GM19372 (cell line): ENCODE measurements at regions not wholly inside any gene's neighbourhood (a gene's known extent, or its start where the extent isn't known, plus 50 kb on each side); places are given as distances from the start of the nearest gene placed in this dataset.

Experiments used
- ATAC-seq: cut with Tn5 transposase; IDR thresholded peaks from one replicate; pipeline ENCODE4 v1.9.1; 2021; ENCODE audit warnings: mild to moderate bottlenecking, low read depth, moderate library complexity; ENCODE audit not compliant: unreplicated experiment

DNA sequence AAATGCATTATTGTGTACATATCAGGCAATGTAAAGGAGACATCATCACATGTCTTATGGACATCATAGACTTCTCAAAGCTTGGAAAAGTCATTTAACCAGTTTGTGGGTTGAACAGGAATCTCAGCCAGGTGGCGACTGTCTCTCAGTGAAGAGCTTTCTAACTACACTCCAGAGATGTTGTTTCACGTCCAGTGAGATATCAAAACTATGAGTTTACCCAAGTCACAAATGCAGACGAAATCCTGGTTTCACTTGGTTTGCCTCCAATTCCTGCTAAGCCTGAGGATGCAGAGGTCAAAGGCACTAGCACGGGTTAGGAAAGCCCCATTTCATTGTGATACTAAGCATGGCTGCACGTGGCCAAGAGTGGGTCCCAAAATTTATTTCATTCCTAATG lies 384.5 kb upstream of the MEIS1 start:
- ATAC-seq, result no peak

DNA sequence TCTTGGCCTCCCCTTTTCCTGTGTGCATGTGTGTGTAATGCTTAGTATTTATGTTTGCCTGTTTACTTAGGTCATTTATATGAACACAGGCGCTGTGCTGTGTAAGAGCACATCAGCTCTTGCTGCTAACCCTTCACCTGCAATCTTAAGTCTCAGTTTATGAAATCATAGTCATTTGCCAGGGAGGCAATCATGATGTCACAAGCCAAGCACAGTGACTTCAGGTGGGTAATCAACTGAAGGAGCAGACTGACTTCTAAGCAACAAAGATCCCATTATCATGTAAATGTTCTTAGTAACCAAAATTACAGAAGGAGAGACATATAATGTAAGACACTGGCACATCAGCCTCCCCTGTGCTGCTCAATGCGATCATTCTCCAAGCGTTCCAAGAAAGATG lies 386.3 kb upstream of the MEIS1 start:
- no peak for ATAC-seq

DNA sequence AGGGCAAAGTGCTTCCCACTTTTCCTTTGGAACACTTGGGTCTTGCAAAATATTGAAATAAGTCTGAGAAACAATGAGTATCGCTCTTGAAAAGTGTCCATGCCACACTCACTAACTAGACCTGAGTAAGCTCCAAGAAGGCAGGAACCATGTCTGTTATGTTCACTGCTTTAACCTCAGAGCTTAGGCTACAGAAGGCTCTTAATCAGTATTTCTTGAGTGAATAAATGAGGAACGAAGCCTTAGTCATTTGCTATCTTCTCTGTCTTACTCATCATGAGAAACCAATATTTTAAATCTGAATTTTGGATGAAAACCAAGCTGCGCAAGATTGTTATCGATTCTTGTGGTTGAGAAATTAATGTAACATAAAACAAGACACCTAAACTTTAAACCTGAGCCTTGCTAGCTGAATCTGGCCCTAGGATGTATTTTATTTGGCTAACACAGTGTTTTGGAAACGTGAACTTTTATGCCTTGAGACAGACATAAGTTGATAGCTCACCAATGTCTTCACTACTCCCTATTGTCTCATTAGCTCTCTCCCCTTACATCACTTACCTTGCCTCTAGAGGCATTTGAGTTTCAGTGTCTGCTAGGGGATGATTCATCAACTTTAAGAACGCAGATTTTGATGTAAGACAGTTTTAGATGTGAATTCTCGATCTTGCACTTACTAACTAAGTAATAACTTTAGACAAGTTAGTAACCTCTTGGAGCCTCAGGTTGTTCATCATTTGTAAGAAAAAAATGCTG lies 392.8 kb upstream of the MEIS1 start:
- no peak for ATAC-seq

DNA sequence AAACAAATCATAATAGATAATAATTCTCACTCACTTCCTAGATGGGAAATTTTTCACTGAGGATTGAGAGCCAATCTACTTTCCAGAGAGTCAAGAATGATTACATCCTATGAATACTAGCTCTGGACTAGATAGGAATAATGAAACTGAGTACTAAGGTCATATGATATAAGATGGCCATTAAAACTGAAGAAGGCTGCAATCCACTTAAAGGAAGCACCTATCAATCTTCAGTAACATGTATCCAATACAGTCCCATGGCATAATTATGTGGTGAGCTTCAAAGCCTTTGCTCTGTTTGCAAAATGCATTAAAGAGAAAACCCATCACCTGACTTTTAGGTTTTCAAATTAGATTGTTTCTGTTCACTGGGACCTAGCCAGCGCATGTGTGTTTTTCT lies 398.0 kb upstream of the MEIS1 start:
- no peak for ATAC-seq

DNA sequence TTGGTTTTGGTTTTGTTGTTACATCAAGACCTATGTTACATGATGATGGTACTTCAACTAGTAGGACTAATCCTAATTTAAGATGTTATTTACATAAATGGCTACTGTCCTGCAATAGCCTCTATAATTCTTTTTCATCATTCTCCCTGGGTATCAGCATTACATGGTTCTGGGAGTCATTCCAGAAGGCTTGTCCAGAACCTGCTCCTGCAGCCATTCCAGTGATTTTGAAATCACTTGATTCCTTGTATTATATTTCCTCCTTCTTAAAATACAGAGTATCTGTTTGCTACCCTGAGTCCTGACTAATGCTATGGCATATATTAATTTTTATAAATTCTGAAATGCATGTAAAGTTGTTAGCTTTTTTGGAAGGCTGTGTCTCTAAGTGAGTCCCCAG lies 400.5 kb upstream of the MEIS1 start:
- ATAC-seq, result no peak

DNA sequence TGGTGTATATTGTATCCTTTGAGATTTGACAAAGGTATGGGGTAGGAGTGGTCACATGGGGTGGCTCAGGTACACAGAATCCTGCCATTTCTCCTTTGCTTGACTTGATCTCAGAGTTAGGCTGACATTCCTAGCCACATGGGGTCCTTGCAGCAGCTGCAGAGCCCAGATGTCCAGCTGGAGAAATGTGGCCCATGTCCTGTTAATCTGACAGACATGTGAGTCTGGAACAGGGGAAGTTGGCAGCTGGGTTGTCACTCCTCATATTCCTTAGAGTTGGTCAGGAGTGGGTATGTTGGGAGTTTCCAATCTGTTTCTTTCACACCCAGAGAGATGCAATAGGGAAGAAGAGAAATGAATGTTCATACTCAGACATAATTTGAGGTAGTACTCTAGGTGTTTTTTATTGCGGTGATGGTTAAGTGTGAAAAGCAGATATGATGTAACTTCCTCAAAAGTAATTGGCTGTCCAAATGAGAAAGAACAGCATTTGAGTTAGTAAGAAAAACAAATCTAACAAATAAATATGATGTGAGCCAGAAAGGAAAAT lies 402.6 kb upstream of the MEIS1 start:
- no peak for ATAC-seq

DNA sequence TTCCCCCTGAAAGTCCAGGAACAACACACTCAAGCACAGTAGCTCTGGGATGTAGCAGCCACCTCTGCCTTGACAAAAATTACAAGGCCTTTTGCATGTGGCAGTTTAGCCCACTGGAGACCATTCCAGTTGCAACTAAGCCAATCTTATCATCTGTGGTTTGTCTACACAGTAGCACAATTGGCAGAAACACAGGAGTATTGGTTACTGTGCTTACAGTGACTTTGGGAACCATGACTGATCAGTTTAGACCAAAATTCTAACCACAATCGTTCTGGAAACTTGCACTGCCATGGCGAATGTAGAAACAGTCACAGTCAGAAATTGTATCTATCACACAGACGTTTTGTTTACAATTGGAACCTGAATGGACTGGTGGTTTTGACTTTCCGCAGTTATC lies 403.7 kb upstream of the MEIS1 start:
- no peak for ATAC-seq

DNA sequence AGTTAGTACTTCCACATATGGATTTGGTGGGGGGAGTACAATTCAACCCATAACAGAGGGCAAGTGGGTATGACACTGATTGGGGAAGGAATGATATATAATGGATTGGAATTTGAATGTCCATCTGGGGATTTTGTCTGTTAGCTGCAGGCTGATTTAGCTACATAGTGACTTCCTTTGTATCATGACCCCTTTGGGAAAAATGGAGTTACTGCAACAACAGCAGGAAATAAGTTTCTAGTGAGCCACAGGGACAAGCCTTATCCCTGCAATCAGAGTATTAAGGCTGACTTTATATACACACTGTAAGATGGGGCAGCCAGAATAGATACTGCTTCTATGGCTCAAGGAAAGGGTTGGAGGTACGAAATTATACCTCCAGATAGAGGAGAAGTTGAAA lies 404.4 kb upstream of the MEIS1 start:
- no peak for ATAC-seq

DNA sequence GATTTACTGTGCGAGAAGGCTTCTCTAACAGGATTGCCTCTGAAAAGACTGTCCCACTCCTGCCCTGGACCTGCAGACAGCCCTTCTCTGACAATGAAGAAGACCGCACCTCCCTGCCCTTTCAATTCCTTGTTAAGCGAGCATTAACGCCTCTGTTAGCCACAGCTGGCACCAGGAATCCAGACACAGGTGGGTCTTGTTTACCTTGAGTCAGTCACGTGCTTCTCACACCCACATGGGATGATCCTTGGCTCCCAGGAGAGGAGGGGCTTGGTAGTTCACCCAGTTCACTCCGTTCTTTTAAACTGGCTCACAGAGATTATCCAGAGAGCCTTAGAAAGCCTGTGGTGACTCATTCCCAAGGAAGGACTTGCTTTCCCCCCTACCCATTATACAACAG lies 410.5 kb upstream of the MEIS1 start:
- no peak for ATAC-seq

DNA sequence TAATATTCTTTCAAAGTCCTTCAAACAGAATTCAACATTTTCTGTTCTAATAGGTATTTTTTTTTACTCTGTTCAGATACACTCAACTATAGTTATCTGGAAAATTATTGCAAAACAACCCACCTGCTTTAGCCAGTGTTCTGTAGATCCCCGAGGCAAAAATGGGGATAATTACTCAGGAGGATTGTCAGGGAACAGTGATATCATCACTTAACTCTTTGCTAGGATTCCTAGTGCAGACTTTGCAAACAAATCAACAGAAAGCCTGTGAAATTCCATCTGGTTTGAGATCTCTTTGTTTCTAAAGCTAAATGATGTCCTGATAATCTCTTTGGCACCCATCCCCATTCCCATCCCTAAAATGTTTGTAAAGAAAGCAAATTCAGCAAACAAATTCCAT lies 413.6 kb upstream of the MEIS1 start:
- ATAC-seq, result no peak

DNA sequence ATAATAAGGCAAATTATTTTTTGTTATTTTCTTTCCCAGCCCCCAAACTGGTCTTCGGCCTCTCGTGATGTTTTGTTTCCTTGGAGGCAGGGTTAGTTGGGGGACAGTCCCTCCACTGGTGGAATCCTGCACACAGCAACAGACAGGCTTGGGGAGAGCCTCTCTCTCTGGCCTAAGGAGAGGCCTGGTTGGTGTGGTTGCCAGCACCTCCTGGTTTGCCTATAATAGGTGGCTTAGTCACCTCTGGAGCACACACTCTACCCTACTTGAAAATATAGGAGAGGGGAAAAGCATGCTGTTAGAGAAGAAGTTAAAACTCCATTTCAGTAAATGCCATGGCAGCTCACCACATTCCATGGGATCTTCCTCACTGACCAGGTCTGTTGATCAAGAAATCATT lies 417.2 kb upstream of the MEIS1 start:
- ATAC-seq, result no peak

DNA sequence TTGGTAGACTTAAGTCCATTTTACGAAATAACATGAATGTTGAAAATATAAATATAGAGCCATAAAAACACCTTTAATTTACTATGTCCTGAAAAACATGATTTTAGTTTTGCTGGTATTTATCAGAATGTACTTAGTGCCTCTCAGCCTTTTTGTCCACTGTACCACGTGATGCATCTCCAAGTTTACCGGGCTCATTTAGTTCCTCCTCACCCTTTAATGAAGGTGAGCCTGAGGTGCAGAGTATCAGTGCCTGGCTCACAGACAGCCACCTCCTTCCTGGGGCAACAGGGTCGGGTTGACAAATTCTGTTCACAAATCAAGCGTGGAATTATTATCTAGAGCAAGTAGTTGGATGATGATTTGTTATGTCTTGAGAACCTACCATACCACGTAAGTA lies 420.5 kb upstream of the MEIS1 start:
- no peak for ATAC-seq

DNA sequence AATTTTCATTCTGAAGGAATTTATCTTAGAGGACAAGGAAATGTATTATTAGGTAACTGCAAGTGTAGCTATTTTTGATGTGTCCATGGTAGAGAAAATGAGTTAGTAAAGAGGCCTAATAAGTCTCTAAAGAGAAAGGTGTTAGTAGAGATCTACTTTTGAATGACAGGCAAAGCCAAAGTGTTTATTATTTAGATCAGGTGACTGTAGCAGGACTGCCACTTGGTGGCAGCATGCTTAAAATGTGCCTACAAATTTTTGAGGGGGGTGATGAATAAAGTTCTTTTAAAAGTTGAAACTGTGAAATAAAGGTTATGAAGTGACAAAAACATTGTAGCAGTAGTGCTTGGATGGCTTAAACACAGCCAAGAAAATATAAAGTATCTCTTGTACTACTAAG lies 421.5 kb upstream of the MEIS1 start:
- no peak for ATAC-seq

DNA sequence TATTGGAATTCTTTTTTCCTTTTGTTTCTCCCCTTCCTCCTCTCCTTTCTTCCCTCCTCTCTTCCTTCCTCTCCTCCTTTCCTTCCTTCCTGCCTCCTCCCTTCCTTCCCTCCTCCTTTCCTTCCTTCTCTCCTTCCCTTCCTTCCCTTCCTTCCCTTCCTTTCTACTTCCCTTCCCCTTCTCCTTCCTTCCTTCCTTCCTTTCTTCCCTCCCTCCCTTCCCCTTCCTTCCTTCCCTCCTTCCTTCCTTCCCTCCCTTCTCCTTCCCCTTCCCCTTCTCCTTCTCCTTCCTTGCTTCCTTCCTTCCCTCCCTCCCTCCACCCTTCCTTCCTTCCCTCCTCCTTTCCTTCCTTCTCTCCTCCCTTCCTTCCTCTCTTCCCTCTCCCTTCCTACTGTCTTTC lies 431.0 kb upstream of the MEIS1 start:
- ATAC-seq, result no peak

DNA sequence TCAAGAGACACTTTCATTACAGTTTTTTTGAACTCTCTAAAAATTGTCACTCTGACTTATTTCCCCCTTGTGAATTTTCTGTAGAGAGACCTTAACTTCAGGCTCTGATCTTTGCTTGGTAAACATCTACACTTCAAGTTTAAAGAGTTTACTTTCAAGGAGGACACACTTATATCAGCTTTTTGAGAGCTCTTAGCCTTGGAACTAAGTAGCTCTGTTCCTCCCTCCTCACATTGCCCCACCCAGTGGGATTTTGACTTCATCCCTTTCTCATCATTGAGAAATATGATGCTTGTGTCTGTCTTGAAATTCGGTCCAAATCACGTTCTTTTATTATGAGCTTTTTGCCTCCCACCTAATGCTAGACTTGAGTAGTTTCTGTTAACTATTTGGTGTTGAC lies 433.4 kb upstream of the MEIS1 start:
- ATAC-seq, result no peak

DNA sequence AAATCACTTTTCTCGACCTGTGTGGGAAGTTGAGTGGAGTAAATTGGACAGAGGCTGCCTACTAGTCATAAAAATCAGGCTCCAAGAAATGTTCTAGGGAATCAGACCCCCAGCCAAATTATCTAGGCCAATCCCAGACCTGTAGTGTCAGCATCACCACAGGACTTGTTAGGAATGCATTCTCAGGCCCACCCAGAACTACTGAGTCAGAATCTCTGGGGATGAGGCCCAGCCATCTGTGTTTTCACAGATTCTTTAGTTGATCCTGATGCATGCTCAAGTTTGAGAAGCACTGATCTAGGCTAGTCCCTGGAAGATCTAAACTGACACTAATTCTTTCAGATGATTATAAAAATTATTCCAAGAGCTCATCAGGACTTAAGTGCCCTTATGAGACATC lies 434.0 kb upstream of the MEIS1 start:
- ATAC-seq, result no peak

DNA sequence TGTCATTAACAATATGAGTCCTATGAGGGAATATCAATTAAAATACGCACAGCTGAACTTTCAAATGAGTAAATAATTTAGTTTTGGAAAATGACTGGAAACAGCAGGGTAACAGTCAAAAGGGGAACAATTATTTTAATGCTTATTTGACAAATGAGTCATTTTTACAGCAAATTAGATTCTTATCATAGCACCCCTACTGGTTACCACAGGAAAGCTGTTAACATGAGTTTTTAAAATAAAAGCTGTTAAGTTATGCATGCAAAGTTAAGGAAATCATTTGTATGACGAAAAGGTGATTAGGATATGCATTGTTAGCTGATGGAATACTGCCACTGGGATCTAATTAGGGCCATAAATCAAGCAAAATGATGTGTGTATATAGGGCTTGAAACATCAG lies 435.1 kb upstream of the MEIS1 start:
- ATAC-seq, result no peak

DNA sequence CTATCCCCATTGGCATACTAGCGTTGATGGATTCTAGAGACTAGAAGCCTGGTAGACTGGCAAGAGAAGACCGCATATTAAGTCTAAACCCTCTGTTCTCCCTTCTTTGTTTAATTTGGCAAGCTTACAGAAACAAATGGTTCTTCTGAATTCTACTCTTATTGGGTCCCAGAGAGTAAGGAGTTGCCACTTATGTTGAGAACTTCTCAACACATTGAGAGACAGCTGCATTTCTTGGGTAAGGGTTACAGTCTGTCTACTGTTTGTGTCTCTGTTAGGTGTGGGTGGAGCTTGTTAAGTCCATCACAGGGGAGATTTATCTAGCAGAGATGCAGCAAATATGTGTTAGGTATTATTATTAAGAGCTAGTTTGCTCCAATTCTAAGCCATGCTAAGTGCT lies 435.8 kb upstream of the MEIS1 start:
- no peak for ATAC-seq

DNA sequence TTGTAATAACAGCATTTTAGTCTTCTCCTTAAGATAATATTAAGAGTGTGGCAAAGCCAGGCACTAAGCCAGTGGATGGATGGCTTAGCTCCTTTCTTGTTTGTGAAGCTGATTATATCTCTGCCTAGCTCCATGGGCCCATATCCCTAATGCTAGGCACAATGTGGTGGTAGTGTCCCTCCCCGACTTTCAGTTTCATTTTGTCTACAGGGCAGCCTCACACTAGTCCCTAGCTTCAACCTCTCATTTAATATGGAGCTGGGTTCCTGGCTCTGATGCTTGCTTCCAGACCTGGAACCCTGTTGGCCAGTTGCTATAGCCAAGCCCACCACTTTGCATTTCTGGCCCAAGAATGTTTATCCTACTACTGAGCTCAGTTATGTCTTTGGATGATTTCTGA lies 437.0 kb upstream of the MEIS1 start:
- no peak for ATAC-seq

DNA sequence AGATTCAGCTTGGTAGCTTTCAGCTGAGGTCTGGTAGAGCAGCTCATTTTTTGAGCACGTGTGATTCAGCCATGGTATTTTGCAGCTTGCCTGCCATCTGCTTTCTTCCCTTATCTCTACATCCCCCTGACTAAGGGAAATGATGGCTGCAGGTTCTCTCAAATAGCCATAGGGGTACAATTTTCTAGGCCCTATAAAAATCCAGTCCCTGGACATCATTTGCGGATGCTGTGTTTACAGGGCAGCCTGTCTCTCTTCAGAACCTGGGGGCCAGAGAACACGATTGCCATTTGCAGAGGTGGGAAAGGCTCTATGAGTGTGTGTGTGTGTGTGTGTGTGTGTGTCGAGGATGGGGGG lies 442.7 kb upstream of the MEIS1 start:
- ATAC-seq, result no peak

DNA sequence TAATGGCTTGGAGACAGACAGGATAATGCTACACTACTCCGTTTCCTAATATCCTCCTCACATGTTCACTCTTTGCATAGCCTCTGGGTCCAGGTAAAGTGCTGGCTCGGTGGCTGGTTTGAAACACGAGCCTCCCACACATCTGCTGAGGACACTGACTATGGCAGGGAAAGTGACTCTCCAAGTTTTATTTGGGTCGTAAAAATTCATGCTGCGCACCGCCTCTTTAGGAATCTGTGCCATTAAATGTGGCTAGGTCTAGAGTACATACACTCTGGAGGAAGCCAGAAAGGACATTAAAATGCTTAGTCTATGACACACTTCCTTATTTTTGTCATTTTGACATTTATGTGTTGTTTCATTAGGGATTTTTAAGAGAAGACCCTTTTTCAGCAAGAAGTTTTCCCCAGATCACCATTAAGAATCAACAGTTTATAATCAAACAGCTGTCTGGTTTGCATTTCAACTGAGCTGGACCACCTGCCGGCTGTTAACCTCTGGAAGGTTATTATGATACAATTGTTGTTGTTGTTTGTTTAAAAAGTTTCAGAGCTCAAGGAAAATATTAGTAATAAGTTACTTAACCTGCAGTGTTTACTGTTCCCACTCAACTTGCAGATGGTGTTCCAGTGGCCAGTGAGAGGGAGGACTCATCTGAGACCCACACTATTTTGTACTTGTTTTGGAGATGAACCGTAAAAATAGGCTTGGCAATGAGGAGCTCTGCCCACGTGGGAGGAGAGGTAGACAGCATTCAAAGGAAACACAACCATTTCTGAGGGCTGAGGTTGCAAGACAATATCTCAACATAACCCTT lies 443.3 kb upstream of the MEIS1 start:
- ATAC-seq, result no peak

DNA sequence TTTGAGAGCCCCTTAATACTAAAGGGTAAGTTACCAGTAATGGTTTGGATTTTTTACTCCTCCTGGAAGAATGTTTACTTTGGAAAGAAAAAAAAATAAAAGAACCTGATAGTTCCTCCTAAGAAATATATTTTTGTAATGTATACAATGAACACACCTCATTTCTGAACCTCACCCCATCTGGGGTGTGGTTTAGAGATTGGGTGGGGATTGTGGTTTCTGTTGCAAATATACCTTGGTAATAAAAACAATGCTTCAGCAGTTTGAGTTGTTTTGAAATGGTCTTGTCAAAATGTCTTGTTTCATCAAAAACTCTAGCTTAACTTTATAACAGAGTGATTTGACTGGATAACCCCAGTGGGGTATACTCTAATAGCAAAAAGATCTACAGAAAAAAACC lies 448.9 kb upstream of the MEIS1 start:
- ATAC-seq, result no peak
